SK-N-SH treated with all-trans-retinoic acid at 6 μM for 48 hours (cell line): ENCODE measurements at regions not wholly inside any gene's neighbourhood (a gene's known extent, or its start where the extent isn't known, plus 50 kb on each side); places are given as distances from the start of the nearest gene placed in this dataset.
"Not testable (repeated sequence)": the region's sequence is repeated elsewhere in the genome, so short reads cannot be mapped to it uniquely, and the experiment has no call there.

Experiments used
- ATAC-seq: fragments of 200-7000 bp; cut with Tn5 transposase; 3 replicates; pipeline ENCODE4 v1.9.1; 2020; ENCODE audit warnings: mild to moderate bottlenecking, moderate library complexity
- ARNTL ChIP-seq: fragments of 450-650 bp; formaldehyde crosslinking; IDR thresholded peaks from 2 replicates; pipeline ENCODE4 v1.5.0; 2020; ENCODE audit warnings: low read depth, mild to moderate bottlenecking, moderate library complexity, borderline replicate concordance
- BACH2 ChIP-seq: fragments of 250-450 bp; sonication (Bioruptor Pico); IDR thresholded peaks from 2 replicates; pipeline ENCODE4 v1.9.0; 2021; ENCODE audit warnings: mild to moderate bottlenecking, borderline replicate concordance
- CREB5 ChIP-seq: fragments of 250-450 bp; sonication (Bioruptor Pico); IDR thresholded peaks from 2 replicates; pipeline ENCODE4 v1.5.1; 2020; ENCODE audit warnings: low read depth, mild to moderate bottlenecking, moderate library complexity
- CSRNP3 ChIP-seq: fragments of 250-450 bp; sonication (Bioruptor Pico); IDR thresholded peaks from 2 replicates; pipeline ENCODE4 v1.5.1; 2021; ENCODE audit warnings: mild to moderate bottlenecking, moderate library complexity
- ESRRG ChIP-seq: fragments of 250-450 bp; sonication (Bioruptor Pico); IDR thresholded peaks from 2 replicates; pipeline ENCODE4 v1.6.1; 2021; ENCODE audit warnings: mild to moderate bottlenecking
- GLIS3 ChIP-seq: fragments of 250-450 bp; sonication (Bioruptor Pico); IDR thresholded peaks from 2 replicates; pipeline ENCODE4 v1.5.0; 2020; ENCODE audit warnings: mild to moderate bottlenecking, moderate library complexity
- ISL1 ChIP-seq: fragments of 250-450 bp; sonication (Bioruptor Pico); IDR thresholded peaks from 2 replicates; pipeline ENCODE4 v2.1.2; 2022; ENCODE audit warnings: mild to moderate bottlenecking, moderate library complexity
- OSR1 ChIP-seq: fragments of 250-450 bp; sonication (Bioruptor Pico); IDR thresholded peaks from 2 replicates; pipeline ENCODE4 v1.8.0; 2022; ENCODE audit warnings: moderate library complexity, mild to moderate bottlenecking, inconsistent platforms
- PATZ1 ChIP-seq: fragments of 250-450 bp; sonication (Bioruptor Pico); IDR thresholded peaks from 2 replicates; pipeline ENCODE4 v1.8.0; 2020; ENCODE audit warnings: mild to moderate bottlenecking, moderate library complexity, borderline replicate concordance
- POU6F1 ChIP-seq: fragments of 250-450 bp; sonication (Bioruptor Pico); IDR thresholded peaks from 2 replicates; pipeline ENCODE4 v1.8.0; 2021; ENCODE audit warnings: low read depth, mild to moderate bottlenecking, moderate library complexity, borderline replicate concordance
- PPARA ChIP-seq: fragments of 250-450 bp; sonication (Bioruptor Pico); IDR thresholded peaks from 2 replicates; pipeline ENCODE4 v1.5.0; 2020; ENCODE audit warnings: mild to moderate bottlenecking, borderline replicate concordance
- RARB ChIP-seq: fragments of 250-450 bp; sonication (Bioruptor Pico); IDR thresholded peaks from 2 replicates; pipeline ENCODE4 v1.8.0; 2021; ENCODE audit warnings: mild to moderate bottlenecking, moderate library complexity
- SNAI2 ChIP-seq: fragments of 250-450 bp; sonication (Bioruptor Pico); IDR thresholded peaks from 2 replicates; pipeline ENCODE4 v1.5.0; 2020; ENCODE audit warnings: mild to moderate bottlenecking, moderate library complexity
- TCF4 ChIP-seq: fragments of 250-450 bp; sonication (Bioruptor Pico); IDR thresholded peaks from 2 replicates; pipeline ENCODE4 v1.8.0; 2021; ENCODE audit warnings: mild to moderate bottlenecking, moderate library complexity, borderline replicate concordance
- TSHZ2 ChIP-seq: fragments of 250-450 bp; sonication (Bioruptor Pico); IDR thresholded peaks from 2 replicates; pipeline ENCODE4 v1.5.0; 2020; ENCODE audit warnings: mild to moderate bottlenecking, moderate library complexity
- ZC3H10 ChIP-seq: fragments of 250-450 bp; sonication (Bioruptor Pico); IDR thresholded peaks from 2 replicates; pipeline ENCODE4 v1.5.1; 2021; ENCODE audit warnings: mild to moderate bottlenecking, moderate library complexity
- ZFP30 ChIP-seq: fragments of 450-650 bp; formaldehyde crosslinking; IDR thresholded peaks from 2 replicates; pipeline ENCODE4 v1.5.0; 2022; ENCODE audit warnings: mild to moderate bottlenecking, moderate library complexity
- ZNF565 ChIP-seq: fragments of 450-650 bp; formaldehyde crosslinking; conservative IDR thresholded peaks from 2 replicates; pipeline ENCODE4 v1.5.0; 2020; ENCODE audit warnings: low read depth, mild to moderate bottlenecking, moderate library complexity
- ZNF70 ChIP-seq: fragments of 450-650 bp; formaldehyde crosslinking; IDR thresholded peaks from 2 replicates; pipeline ENCODE4 v1.5.0; 2020; ENCODE audit warnings: mild to moderate bottlenecking, moderate library complexity

GRCh38 chr7:140273417-140273816 is 96.6 kb upstream of the KDM7A start (continued):
- no peak for TF ChIP-seq CSRNP3 (CRISPR knock-in tag)
- TF ChIP-seq POU6F1 (CRISPR knock-in tag), result no peak
- no peak for TF ChIP-seq PPARA
- no peak for TF ChIP-seq OSR1
- no peak for TF ChIP-seq ESRRG
- TF ChIP-seq ISL1 (CRISPR knock-in tag), result no peak
- TF ChIP-seq ZC3H10 (CRISPR knock-in tag), result no peak
- no peak for TF ChIP-seq ARNTL (CRISPR knock-in tag)
- TF ChIP-seq RARB (CRISPR knock-in tag), result no peak
- TF ChIP-seq ZNF70 (CRISPR knock-in tag), result no peak

- not testable (repeated sequence) for ATAC-seq
Measured at GRCh38 chr7:140271643-140271968, 94.8 kb upstream of the KDM7A start.

GRCh38 chr7:140269004-140269638 is 92.3 kb upstream of the KDM7A start:
- TF ChIP-seq PATZ1 (CRISPR knock-in tag) (no peak), CREB5 (CRISPR knock-in tag) (no peak), BACH2 (CRISPR knock-in tag) (no peak), ESRRG (no peak), ZNF565 (CRISPR knock-in tag) (no peak), CSRNP3 (CRISPR knock-in tag) (no peak), TSHZ2 (CRISPR knock-in tag) (no peak), OSR1 (no peak), PPARA (no peak), GLIS3 (CRISPR knock-in tag) (no peak), TCF4 (CRISPR knock-in tag) (no peak), ZNF70 (CRISPR knock-in tag) (no peak), ZFP30 (CRISPR knock-in tag) (no peak), SNAI2 (CRISPR knock-in tag) (no peak)
- TF ChIP-seq, all 23 proteins: peak for 0

More at GRCh38 chr7:140269004-140269638, 92.3 kb upstream of the KDM7A start:
- ATAC-seq, result no peak
